ENCODE measurements at regions not wholly inside any gene's neighbourhood (a gene's known extent, or its start where the extent isn't known, plus 50 kb on each side); places are given as distances from the start of the nearest gene placed in this dataset.

DNA sequence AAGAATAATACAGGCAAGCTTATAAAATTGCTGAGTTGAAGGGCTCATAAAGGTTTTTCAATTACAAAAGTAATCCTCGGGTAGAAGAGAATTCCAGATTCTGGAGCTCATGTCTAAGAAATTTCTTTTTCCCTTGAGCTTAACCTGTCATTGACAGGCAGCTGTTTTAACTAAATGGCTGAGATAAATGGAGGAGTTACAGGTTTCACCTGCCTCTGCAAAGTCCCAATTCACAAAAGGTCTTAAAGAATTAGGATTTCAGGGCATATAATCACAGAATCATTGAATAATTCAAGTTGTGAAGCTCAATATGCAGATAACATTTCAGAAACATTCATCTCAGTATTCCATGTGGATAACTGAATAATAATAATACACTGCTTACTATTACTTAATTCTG, 660.1 kb upstream of the NRSN1 start:
- no peak for TF ChIP-seq ZFX (IDR thresholded peaks at IDR 0.05)
- TF ChIP-seq, protein P1, sequence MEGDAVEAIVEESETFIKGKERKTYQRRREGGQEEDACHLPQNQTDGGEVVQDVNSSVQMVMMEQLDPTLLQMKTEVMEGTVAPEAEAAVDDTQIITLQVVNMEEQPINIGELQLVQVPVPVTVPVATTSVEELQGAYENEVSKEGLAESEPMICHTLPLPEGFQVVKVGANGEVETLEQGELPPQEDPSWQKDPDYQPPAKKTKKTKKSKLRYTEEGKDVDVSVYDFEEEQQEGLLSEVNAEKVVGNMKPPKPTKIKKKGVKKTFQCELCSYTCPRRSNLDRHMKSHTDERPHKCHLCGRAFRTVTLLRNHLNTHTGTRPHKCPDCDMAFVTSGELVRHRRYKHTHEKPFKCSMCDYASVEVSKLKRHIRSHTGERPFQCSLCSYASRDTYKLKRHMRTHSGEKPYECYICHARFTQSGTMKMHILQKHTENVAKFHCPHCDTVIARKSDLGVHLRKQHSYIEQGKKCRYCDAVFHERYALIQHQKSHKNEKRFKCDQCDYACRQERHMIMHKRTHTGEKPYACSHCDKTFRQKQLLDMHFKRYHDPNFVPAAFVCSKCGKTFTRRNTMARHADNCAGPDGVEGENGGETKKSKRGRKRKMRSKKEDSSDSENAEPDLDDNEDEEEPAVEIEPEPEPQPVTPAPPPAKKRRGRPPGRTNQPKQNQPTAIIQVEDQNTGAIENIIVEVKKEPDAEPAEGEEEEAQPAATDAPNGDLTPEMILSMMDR (conservative IDR thresholded peaks at IDR 0.05) = no peak
